SKM-1 (cell line): ENCODE measurements at regions not wholly inside any gene's neighbourhood (a gene's known extent, or its start where the extent isn't known, plus 50 kb on each side); places are given as distances from the start of the nearest gene placed in this dataset.
"Not testable (repeated sequence)": the region's sequence is repeated elsewhere in the genome, so short reads cannot be mapped to it uniquely, and the experiment has no call there.

Experiments
- DNase-seq: peaks from one replicate; lab custom pipeline; 2025; ENCODE audit not compliant: unreplicated experiment; lab: John Stamatoyannopoulos, UW

GRCh38 chr18:9009703-9010488 is 92.6 kb upstream of the NDUFV2 start:
- DNase-seq: no peak

GRCh38 chr18:9011431-9011830 is 91.1 kb upstream of the NDUFV2 start:
- no peak for DNase-seq

DNA sequence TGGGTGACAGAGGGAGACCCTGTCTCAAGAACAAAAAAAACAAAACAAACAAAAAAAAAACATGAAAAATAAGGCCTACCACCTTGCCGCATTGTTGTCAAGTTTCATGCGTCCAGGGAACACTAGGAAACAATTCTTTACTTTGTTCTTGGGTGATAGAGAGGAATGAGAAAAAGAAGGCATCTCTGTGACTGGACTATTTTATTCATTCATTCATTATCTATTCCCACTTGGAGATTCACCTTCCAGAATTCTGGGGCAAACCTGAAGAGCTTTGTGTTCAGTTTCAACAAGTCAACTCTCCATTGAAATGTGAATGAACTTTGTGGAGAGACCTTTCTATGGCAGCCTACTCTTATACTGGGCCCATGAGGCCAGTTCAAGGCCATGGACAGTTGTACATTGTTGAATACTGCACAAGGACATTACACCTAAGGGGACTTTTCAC is 88.5 kb upstream of the NDUFV2 start:
- no peak for DNase-seq

GRCh38 chr18:9015689-9016088 is 86.8 kb upstream of the NDUFV2 start:
- no peak for DNase-seq

DNA sequence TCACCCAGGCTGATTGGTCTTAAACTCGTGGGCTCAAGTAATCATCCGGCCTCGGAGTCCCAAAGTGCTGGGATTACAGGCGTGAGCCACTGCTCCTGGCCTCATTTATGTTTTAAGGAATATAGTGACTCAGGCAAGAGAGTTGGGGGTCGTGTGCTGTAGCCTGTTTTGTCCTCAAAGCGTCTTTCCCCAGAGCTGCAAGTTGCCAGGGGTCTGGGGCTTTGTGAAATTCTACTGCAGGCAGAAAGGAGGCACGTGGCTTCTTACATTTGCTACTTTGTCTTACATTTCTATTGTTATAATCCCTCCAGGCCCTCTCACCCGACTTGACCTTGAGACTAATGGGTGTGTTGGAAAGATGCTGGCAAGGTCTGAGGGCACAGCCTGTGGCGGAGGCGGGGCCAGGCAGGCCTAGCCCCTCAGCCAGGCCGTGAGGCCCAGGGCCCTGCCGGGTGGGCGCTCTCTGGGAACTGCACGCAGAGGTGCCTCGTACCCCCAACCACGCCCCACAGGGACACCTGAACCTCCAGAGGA is 85.8 kb upstream of the NDUFV2 start:
- DNase-seq: no peak

DNA sequence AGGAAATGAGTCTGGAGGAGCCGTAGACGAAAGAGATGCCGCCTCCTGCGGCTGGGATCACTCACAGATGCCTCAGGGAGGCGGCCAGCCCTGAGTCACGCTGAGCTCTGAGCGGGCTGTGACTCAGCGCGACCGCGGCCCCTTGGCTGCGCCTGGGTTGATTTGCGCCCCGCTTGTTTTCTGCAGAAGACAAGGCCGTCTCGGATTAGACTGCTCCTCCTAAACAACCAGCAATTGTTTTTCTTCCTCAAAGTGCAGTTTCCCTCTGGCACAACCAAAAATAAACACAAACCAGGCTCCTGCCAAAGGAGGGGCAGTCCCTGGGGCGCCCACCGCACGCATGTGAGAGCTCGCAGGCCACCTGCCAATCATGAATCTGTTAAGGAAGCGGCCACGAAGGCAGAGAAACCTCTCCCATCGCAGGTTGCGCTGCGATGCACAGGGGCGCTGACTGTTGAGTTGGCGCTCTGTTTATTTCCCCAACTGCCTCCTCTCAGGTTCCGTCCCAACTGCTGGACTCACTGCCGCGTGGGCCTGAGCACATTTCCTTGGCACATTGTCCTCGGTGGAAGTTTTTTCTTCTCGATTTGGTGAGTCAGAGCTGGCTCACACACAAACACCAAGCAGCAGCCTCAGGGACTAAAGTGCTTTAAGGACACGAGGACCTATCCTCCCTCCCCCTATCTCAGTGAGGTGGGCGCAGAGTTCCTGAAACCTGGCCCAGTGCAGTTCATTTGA is 85.2 kb upstream of the NDUFV2 start:
- no peak for DNase-seq

DNA sequence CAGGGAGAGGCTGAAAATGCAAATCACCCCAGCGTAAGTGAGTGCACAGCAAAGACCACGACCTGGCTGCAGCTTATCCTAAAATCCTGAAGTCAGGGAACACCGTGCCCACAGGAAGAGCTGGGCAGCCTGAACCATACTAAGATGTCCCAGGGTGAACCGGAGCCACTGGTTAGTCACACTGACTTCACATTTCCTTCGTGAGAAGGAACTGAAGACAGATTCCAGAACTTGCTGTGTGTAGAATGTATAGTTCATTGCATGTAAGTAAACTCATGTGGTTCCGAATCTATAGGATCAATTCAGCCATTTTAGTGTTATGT is 84.6 kb upstream of the NDUFV2 start:
- DNase-seq: no peak

DNA sequence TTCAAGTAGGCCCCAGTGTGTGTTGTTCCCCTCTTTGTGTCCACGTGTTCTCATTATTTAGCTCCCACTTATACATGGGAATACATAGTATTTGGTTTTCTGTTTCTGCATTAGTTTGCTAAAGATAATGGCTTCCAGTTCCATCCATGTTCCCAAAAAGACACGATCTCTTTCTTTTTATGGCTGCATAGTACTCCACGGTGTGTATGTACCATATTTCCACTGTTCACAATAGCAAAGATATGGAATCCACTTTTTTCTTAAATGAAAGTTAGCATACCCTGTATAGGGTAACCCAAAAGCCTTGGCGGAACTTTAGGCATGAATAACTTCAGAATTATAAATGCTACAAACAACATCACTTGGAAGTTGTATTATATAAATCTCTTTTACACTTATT is 83.4 kb upstream of the NDUFV2 start:
- no peak for DNase-seq

DNA sequence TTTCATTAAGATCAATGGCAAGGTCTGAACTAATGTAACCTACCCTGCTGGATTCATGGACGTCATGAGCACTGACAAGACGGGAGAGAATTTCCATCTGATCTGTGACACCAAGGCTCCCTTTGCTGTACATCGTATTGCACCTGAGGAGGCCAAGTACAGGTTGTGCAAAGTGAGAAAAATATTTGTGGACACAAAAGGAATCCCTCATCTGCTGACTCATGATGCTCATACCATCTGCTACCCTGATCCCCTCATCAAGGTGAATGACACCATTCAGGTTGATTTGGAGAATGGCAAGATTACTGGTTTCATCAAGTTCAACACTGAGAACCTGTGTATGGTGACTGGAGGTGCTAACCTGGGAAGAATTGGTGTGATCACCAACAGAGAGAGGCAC is 82.3 kb upstream of the NDUFV2 start:
- no peak for DNase-seq

GRCh38 chr18:9021458-9021857 is 81.0 kb upstream of the NDUFV2 start:
- DNase-seq: no peak

- no peak for DNase-seq
These were observed 79.9 kb upstream of the NDUFV2 start for GRCh38 chr18:9022397-9023155.

- not testable (repeated sequence) for DNase-seq
These were observed 78.4 kb upstream of the NDUFV2 start for GRCh38 chr18:9024031-9024646.

DNA sequence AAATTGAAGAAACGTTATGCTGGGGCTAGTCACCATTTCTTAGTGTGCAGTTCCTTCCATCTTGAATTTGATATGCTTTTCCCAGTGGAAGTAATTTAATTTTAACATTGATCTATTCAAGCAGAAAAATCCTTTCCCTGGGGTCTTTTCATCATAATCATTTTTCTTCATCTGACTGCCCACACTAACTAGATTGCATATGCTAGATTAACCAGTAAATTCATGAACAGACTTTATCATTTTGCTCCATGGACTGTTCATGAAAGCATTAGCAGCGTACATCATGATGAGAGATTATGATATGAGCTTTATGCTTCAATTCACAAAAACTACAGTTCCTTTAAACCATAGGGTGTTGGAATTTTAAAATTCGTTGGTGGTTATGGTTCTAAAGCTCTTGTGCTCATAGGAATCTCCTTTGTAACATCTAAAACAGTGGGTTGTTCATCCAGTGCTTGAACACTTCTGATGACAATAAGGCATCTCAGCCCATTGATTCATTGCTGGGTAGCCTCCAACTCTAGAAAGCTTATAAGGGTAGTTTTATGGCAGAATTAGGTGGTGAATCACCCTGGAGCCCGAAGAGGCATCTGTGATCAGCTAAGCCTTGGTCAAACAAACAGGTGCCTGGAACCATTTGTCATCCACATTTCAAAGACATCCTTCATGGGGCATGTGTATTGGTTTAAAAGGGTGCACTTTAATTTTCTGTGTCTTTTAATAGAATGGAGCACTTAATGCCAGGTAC is 77.2 kb upstream of the NDUFV2 start:
- DNase-seq: no peak

DNA sequence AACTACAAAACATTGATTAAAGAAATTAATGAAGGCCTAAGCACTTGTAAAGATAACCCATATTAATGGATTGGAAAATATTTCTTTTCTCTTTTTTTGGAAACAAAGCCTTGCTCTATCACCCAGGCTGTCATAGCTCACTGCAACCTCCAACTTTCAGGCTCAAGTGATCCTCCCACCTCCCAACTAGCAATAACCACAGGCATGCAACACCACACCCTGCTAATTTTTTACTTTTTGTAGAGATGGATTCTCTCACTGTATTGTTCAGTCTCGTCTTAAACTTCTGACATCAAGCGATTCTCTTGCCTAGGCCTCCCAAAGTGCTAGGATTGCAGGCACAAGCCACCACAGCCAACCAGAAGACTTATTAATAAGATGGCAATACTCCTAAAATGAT is 73.4 kb upstream of the NDUFV2 start:
- DNase-seq: no peak

- no peak for DNase-seq
These were observed 70.0 kb upstream of the NDUFV2 start for GRCh38 chr18:9032519-9032918.

GRCh38 chr18:9038277-9038871 is 64.1 kb upstream of the NDUFV2 start:
- no peak for DNase-seq

- DNase-seq: no peak
These were observed 62.9 kb upstream of the NDUFV2 start for GRCh38 chr18:9039441-9040071.

DNA sequence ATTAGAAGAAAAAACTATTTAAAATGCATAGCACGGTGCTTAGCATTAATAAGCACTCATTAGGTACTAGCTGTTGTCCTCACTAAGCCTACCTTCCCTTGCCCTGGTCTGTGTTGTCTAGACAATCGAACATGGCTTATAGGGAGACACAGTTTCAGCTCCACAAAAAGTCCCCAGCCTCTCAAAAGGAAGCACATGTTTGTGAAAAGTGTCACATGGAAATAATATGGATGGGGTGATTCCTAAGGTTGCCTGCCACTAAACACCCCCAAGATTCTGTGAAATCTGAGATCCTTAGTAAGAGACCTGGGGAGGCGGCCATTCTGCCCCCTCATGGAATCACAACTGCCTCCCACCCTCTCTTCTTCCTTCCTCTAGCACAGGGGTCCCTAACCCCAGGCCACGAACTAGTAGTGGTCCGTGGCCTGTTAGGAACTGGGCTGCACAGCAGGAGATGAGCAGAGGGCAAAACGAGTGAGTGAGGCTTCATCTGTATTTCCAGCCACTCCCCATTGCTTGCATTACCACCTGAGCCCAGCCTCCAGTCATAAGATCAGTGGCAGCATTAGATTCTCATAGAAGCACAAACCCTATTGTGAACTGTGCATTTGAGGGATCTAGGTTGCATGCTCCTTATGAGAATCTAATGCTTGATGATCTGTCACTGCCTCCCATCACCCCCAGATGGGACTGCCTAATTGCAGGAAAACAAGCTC is 59.6 kb upstream of the NDUFV2 start:
- DNase-seq: no peak

DNA sequence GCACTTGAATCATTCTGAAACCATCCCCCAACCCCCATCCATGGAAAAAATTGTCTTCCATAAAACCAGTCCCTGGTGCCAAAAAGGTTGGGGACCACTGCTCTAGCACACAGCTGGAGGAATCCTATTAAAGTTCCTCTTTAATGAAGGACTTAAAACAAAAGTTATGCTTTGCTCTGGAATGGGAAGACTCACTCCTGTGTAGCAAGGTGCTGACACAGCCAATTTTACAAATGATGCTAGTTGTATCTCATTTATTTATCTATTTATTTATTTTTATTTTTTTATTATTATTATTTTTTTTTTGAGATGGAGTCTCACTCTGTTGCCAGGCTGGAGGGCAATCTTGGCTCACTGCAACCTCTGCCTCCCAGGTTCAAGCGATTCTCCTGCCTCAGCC is 58.9 kb upstream of the NDUFV2 start:
- no peak for DNase-seq
